CD14-positive monocyte (primary cell): ENCODE measurements at regions not wholly inside any gene's neighbourhood (a gene's known extent, or its start where the extent isn't known, plus 50 kb on each side); places are given as distances from the start of the nearest gene placed in this dataset.

ENCODE experiments used
- DNase-seq, 3 donors: peaks; one replicate each; pipeline ENCODE4 v3.0.0-alpha.2; 2011 to 2022
- H2AFZ ChIP-seq: 2 replicates; pipeline ENCODE4 v1.6.0; 2012; ENCODE audit warnings: mild to moderate bottlenecking, low read depth, low read length, inconsistent platforms; ENCODE audit not compliant: insufficient read depth, poor library complexity, severe bottlenecking
- H3K27ac ChIP-seq, 2 donors: 1 replicate in 1 of 2; 2 replicates in 1 of 2; pipeline ENCODE4 v1.5.1; 2012 to 2013; ENCODE audit warnings: low read length in 2 of 2, control low read depth in 1 of 2, inconsistent platforms in 1 of 2, low read depth in 1 of 2, mild to moderate bottlenecking in 1 of 2
- H3K27me3 ChIP-seq, 2 donors: one replicate each; pipeline versions ENCODE4 v1.6.0 to v1.6.1; 2011 to 2013; ENCODE audit warnings: low read length in 2 of 2; ENCODE audit not compliant: control insufficient read depth in 2 of 2, insufficient read depth in 2 of 2
- H3K36me3 ChIP-seq, 2 donors: replicated peaks in 1 of 2; 1 replicate in 1 of 2; 2 replicates in 1 of 2; pipeline versions ENCODE4 v1.5.1 to v1.6.1; 2012 to 2013; ENCODE audit warnings: low read length in 2 of 2, control low read depth in 1 of 2, inconsistent platforms in 1 of 2, mild to moderate bottlenecking in 1 of 2; ENCODE audit not compliant: insufficient read depth in 2 of 2, control insufficient read depth in 1 of 2
- H3K4me1 ChIP-seq, 2 donors: 1 replicate in 1 of 2; 2 replicates in 1 of 2; pipeline versions ENCODE4 v1.5.1 to v1.6.1; 2012 to 2013; ENCODE audit warnings: low read length in 2 of 2, control low read depth in 1 of 2, inconsistent platforms in 1 of 2, mild to moderate bottlenecking in 1 of 2, moderate library complexity in 1 of 2; ENCODE audit not compliant: insufficient read depth in 2 of 2, control insufficient read depth in 1 of 2
- H3K4me2 ChIP-seq: replicated peaks from 2 replicates; pipeline ENCODE3; 2012; ENCODE audit warnings: low read length, moderate library complexity, mild to moderate bottlenecking; ENCODE audit not compliant: poor library complexity, severe bottlenecking; ENCODE audit errors: extremely low read depth
- H3K4me3 ChIP-seq, 3 experiments: fragments of 200-600 bp in 1 of 3; sonication (generic) in 1 of 3; replicated peaks in 1 of 3; 1 replicate in 2 of 3; 2 replicates in 1 of 3; pipeline ENCODE4 v1.5.1; 2011 to 2013; ENCODE audit warnings: low read length in 3 of 3, mild to moderate bottlenecking in 3 of 3, control low read depth in 2 of 3, low read depth in 2 of 3, inconsistent platforms in 1 of 3, moderate library complexity in 1 of 3
- H3K79me2 ChIP-seq: 2 replicates; pipeline ENCODE4 v1.6.0; 2012; ENCODE audit warnings: mild to moderate bottlenecking, control low read depth, inconsistent platforms, low read length, moderate library complexity; ENCODE audit not compliant: insufficient read depth
- H3K9ac ChIP-seq: 2 replicates; pipeline ENCODE4 v1.6.0; 2017; ENCODE audit warnings: low read length, mild to moderate bottlenecking; ENCODE audit not compliant: insufficient read depth, poor library complexity, severe bottlenecking
- H3K9me3 ChIP-seq, 2 donors: replicated peaks in 1 of 2; 1 replicate in 1 of 2; 2 replicates in 1 of 2; pipeline versions ENCODE4 v1.5.1 to v1.6.1; 2012 to 2013; ENCODE audit warnings: low read length in 2 of 2, control low read depth in 1 of 2; ENCODE audit not compliant: control insufficient read depth in 1 of 2, insufficient read depth in 1 of 2
- H4K20me1 ChIP-seq: 2 replicates; pipeline ENCODE4 v1.6.0; 2012; ENCODE audit warnings: mild to moderate bottlenecking, low read length, control low read depth, moderate library complexity; ENCODE audit not compliant: insufficient read depth
- H3K27ac Mint-ChIP-seq, 7 donors: one replicate each; pipeline ENCODE4 v1.8.0; 2020; ENCODE audit warnings: mild to moderate bottlenecking in 7 of 7, mixed read lengths in 7 of 7, moderate library complexity in 6 of 7, inconsistent platforms in 2 of 7
- H3K27me3 Mint-ChIP-seq, 3 donors: one replicate each; pipeline ENCODE4 v1.8.0; 2021 to 2022; ENCODE audit warnings: low read depth in 3 of 3, mild to moderate bottlenecking in 3 of 3, mixed read lengths in 3 of 3, moderate library complexity in 3 of 3, inconsistent platforms in 1 of 3
- H3K36me3 Mint-ChIP-seq, 2 donors: one replicate each; pipeline ENCODE4 v1.8.0; 2020; ENCODE audit warnings: mixed read lengths in 2 of 2, inconsistent platforms in 1 of 2, mild to moderate bottlenecking in 1 of 2
- H3K4me1 Mint-ChIP-seq: one replicate; pipeline ENCODE4 v1.8.0; 2020; ENCODE audit warnings: mild to moderate bottlenecking, mixed read lengths
- H3K4me3 Mint-ChIP-seq, 2 donors: one replicate each; pipeline ENCODE4 v1.8.0; 2020; ENCODE audit warnings: mild to moderate bottlenecking in 2 of 2, mixed read lengths in 2 of 2, moderate library complexity in 1 of 2
- H3K9me3 Mint-ChIP-seq, 7 donors: one replicate each; pipeline ENCODE4 v1.8.0; 2020 to 2022; ENCODE audit warnings: mixed read lengths in 7 of 7, mild to moderate bottlenecking in 6 of 7, moderate library complexity in 6 of 7, inconsistent platforms in 2 of 7
- CTCF ChIP-seq: fragments of 200-600 bp; IDR thresholded peaks from one replicate; pipeline ENCODE4 v1.8.0; 2022; ENCODE audit warnings: antibody characterized with exemption, mild to moderate bottlenecking
- WGBS: methylation state at CpG from one replicate; pipeline ENCODE4 v1.1.5; 2013; ENCODE audit warnings: missing lambda C conversion rate; ENCODE audit not compliant: insufficient coverage; 5-methylcytosine and 5-hydroxymethylcytosine counted together
- intact Hi-C, 2 donors: fragments of 100-400 bp; cut with micrococcal nuclease; formaldehyde crosslinking; loops; one replicate each; pipeline versions ENCODE4 v1.15.0 to v1.15.1; 2023

DNA sequence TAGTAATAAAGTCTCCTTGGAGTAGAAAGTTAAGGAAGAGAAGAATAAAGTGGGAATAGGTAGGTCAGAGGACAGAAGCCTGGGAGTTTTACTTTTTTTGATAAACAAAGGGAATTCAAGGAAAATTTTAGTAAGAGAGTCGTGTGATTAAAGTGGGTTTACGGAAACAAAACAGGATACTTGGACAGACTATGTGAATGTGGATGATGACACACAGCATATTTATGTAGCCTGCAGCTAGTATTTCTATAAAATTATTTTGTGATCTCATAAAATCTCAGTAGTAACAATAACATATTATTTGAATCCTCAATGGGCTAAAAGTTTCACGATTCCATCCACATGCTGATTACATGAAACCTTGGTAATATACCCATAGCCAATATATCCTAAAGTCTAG, 450.7 kb upstream of the PIK3C3 start:
- Histone ChIP-seq H3K9ac (no peak overlapping the region), H4K20me1 (no peaks in the 10 kb centered on the region), H3K4me2 (no peak overlapping the region), H3K27ac (no peak overlapping the region), H3K4me1 (no peaks in the 10 kb centered on the region), H3K9me3 (no peaks in the 10 kb centered on the region), H2AFZ (no peak overlapping the region), H3K27me3 (no peaks in the 10 kb centered on the region), H3K79me2 (no peaks in the 10 kb centered on the region), H3K4me3 (no peak overlapping the region), H3K36me3 (no peaks in the 10 kb centered on the region)
- DNase-seq, result no peak
- no peak overlapping the region for H3K4me3 Mint-ChIP-seq
- no peaks in the 10 kb centered on the region for H3K36me3 Mint-ChIP-seq
- intact Hi-C loops, result no loop called here
- no peaks in the 10 kb centered on the region for H3K4me1 Mint-ChIP-seq
- peaks cover 0 to 5% (median 0%) of the 10 kb centered on the region in 7 donors for H3K9me3 Mint-ChIP-seq
- no peak for TF ChIP-seq CTCF
- no peaks in the 10 kb centered on the region for H3K27me3 Mint-ChIP-seq
- no CpG with 5 or more reads among the region's 3 CpGs for WGBS
- no peak overlapping the region for H3K27ac Mint-ChIP-seq

DNA sequence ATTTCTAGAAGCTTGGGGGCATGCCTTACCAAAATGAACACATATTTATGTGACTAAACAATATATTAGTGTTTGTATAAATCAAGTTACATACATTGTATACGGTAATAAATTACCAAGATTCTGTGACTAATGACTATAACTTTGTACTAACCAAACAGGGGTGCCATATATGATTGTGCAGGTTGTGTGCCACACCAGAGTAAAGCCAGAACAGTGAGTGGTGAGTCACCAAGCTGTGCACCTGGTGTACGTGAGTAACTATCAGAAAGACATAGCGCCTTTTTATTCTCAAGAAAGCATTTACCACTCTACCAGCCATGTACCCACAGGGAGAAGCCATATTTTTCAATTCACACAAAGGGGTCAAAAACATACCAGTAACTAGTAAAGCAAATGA, 453.2 kb upstream of the PIK3C3 start:
- DNase-seq, result no peak
- Histone ChIP-seq H3K36me3 (no peaks in the 10 kb centered on the region), H3K4me2 (no peak overlapping the region), H3K4me3 (no peak overlapping the region), H3K9ac (no peak overlapping the region), H3K4me1 (no peaks in the 10 kb centered on the region), H4K20me1 (no peaks in the 10 kb centered on the region), H3K79me2 (no peaks in the 10 kb centered on the region), H3K27me3 (no peaks in the 10 kb centered on the region), H3K27ac (no peak overlapping the region), H3K9me3 (no peaks in the 10 kb centered on the region), H2AFZ (no peak overlapping the region)
- peak overlapping the region in 1 of 7 donors; percentile 31 for H3K27ac Mint-ChIP-seq
- H3K27me3 Mint-ChIP-seq, result no peaks in the 10 kb centered on the region
- no peaks in the 10 kb centered on the region for H3K36me3 Mint-ChIP-seq
- intact Hi-C loops, result no loop called here
- no peaks in the 10 kb centered on the region for H3K4me1 Mint-ChIP-seq
- no peak overlapping the region for H3K4me3 Mint-ChIP-seq
- no peak for TF ChIP-seq CTCF
- peaks cover 0 to 6% (median 0%) of the 10 kb centered on the region in 7 donors for H3K9me3 Mint-ChIP-seq
- 68% methylated on average over 2 of the region's 3 CpGs for WGBS
